Vagina (tissue), 2 donors: ENCODE measurements at regions not wholly inside any gene's neighbourhood (a gene's known extent, or its start where the extent isn't known, plus 50 kb on each side); places are given as distances from the start of the nearest gene placed in this dataset.

Source experiments
- DNase-seq, 2 donors: peaks; one replicate each; pipeline ENCODE4 v3.0.0-alpha.2; 2017; ENCODE audit errors: extremely low spot score in 2 of 2
- H3K27ac ChIP-seq: fragments of 200-600 bp; sonication (generic); one replicate; pipeline ENCODE4 v1.5.1; 2019
- H3K27me3 ChIP-seq: fragments of 200-600 bp; sonication (generic); one replicate; pipeline ENCODE4 v1.5.1; 2019
- H3K36me3 ChIP-seq, 2 donors: fragments of 200-600 bp; sonication (generic); one replicate each; pipeline ENCODE4 v1.5.1; 2017 to 2019
- H3K4me1 ChIP-seq: fragments of 200-600 bp; sonication (generic); one replicate; pipeline ENCODE4 v1.5.1; 2019
- H3K4me3 ChIP-seq, 2 donors: fragments of 200-600 bp; sonication (generic); 1 replicate in 1 of 2; 2 replicates in 1 of 2; pipeline ENCODE4 v1.5.1; 2016 to 2019
- H3K9me3 ChIP-seq: fragments of 200-600 bp; sonication (generic); one replicate; pipeline ENCODE4 v1.5.1; 2019
- POLR2A ChIP-seq, 2 donors: fragments of 450-650 bp; IDR thresholded peaks; one replicate each; pipeline ENCODE4 v1.6.1; 2017; ENCODE audit warnings: antibody characterized with exemption in 2 of 2, mild to moderate bottlenecking in 2 of 2, moderate library complexity in 2 of 2
- POLR2AphosphoS5 ChIP-seq, 2 donors: sonication (generic); formaldehyde crosslinking; IDR thresholded peaks; one replicate each; pipeline ENCODE4 v1.9.0; 2017; ENCODE audit warnings: antibody characterized with exemption in 2 of 2, mild to moderate bottlenecking in 2 of 2, low read depth in 1 of 2; ENCODE audit not compliant: insufficient read depth in 1 of 2
- intact Hi-C: fragments of 100-400 bp; cut with DNase I; formaldehyde crosslinking; loops from one replicate; pipeline ENCODE4 v1.15.1; 2023
- TF ChIP-seq, protein P1 (sequence below), 3 experiments: fragments of 450-650 bp in 2 of 3; fragments of 200-600 bp in 1 of 3; sonication (generic) in 1 of 3; IDR thresholded peaks; one replicate each; pipeline ENCODE4 v1.5.1; 2017 to 2019; ENCODE audit warnings: antibody characterized with exemption in 3 of 3, mild to moderate bottlenecking in 2 of 3, moderate library complexity in 2 of 3

- H3K27ac ChIP-seq, result no peak overlapping the region
- no peak overlapping the region for H3K4me3 ChIP-seq
- no peak for DNase-seq
- H3K36me3 ChIP-seq, result no peaks in the 10 kb centered on the region
- H3K27me3 ChIP-seq, result no peaks in the 10 kb centered on the region
- no peaks in the 10 kb centered on the region for H3K9me3 ChIP-seq
- no peaks in the 10 kb centered on the region for H3K4me1 ChIP-seq
- intact Hi-C loops, result no loop called here
- TF ChIP-seq POLR2A (IDR thresholded peaks at IDR 0.05) (no peak), POLR2AphosphoS5 (IDR thresholded peaks at IDR 0.05; ENCODE audit: insufficient read depth in 1 of 2, low read depth in 1 of 2) (no peak)
- TF ChIP-seq, protein P1, sequence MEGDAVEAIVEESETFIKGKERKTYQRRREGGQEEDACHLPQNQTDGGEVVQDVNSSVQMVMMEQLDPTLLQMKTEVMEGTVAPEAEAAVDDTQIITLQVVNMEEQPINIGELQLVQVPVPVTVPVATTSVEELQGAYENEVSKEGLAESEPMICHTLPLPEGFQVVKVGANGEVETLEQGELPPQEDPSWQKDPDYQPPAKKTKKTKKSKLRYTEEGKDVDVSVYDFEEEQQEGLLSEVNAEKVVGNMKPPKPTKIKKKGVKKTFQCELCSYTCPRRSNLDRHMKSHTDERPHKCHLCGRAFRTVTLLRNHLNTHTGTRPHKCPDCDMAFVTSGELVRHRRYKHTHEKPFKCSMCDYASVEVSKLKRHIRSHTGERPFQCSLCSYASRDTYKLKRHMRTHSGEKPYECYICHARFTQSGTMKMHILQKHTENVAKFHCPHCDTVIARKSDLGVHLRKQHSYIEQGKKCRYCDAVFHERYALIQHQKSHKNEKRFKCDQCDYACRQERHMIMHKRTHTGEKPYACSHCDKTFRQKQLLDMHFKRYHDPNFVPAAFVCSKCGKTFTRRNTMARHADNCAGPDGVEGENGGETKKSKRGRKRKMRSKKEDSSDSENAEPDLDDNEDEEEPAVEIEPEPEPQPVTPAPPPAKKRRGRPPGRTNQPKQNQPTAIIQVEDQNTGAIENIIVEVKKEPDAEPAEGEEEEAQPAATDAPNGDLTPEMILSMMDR (IDR thresholded peaks at IDR 0.05), result no peak
These were observed 462.0 kb upstream of the CNTN3 start for GRCh38 chr3:75076481-75076880.

DNA sequence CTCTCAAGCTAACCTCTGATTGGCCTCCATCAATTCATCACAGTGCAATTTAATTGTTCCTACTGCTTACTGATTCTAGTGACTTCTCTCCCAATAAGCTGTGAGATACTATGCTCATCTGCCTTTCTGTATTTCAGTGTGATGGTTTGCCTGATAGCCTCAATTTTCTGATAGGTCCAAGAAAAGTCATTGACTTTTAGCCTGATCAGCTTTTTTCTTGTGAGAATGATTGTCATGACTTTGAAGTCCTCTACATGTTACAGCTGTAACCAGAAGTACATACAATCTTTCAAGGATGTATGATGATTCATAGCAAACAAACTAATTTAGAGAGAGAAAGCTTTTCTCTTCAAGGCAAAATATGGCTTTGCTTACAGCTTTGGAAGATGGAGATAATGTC, 463.8 kb upstream of the CNTN3 start:
- TF ChIP-seq POLR2A (IDR thresholded peaks at IDR 0.05), result no peak
- TF ChIP-seq, protein P1 (IDR thresholded peaks at IDR 0.05), result no peak
- TF ChIP-seq POLR2AphosphoS5 (IDR thresholded peaks at IDR 0.05; ENCODE audit: insufficient read depth in 1 of 2, low read depth in 1 of 2), result no peak
- Histone ChIP-seq H3K4me3 (no peak overlapping the region), H3K27me3 (no peaks in the 10 kb centered on the region), H3K36me3 (no peaks in the 10 kb centered on the region), H3K27ac (no peak overlapping the region), H3K9me3 (no peaks in the 10 kb centered on the region), H3K4me1 (no peaks in the 10 kb centered on the region)
- no peak for DNase-seq
- intact Hi-C loops, result no loop called here

DNA sequence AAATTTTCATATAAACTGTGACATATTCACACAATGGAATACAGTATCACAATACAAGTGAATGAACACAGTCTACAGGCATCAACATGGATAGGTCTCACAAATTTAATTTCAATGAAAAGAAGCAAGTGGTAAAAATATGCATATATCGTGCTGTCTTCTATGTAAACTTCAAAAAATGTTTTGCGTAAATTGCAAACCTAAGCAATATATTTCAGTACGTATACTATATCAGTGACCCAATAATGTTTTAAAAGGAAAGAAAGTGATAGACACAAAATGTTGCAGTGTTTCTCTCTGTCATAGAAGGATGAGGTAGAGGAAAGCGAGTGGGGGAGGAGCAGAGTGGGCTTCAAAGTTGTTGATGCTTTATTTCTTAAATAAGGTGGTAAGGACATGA, 468.4 kb upstream of the CNTN3 start:
- no peak overlapping the region for H3K4me3 ChIP-seq
- no peaks in the 10 kb centered on the region for H3K9me3 ChIP-seq
- TF ChIP-seq POLR2AphosphoS5 (IDR thresholded peaks at IDR 0.05; ENCODE audit: insufficient read depth in 1 of 2, low read depth in 1 of 2), result no peak
- TF ChIP-seq, protein P1 (IDR thresholded peaks at IDR 0.05), result no peak
- TF ChIP-seq POLR2A (IDR thresholded peaks at IDR 0.05), result no peak
- H3K27me3 ChIP-seq, result no peaks in the 10 kb centered on the region
- DNase-seq, result no peak
- no peaks in the 10 kb centered on the region for H3K4me1 ChIP-seq
- no peaks in the 10 kb centered on the region for H3K36me3 ChIP-seq
- intact Hi-C loops, result no loop called here
- H3K27ac ChIP-seq, result no peak overlapping the region

- no peaks in the 10 kb centered on the region for H3K4me1 ChIP-seq
- intact Hi-C loops, result no loop called here
- no peak overlapping the region for H3K27ac ChIP-seq
- TF ChIP-seq, protein P1 (IDR thresholded peaks at IDR 0.05), result no peak
- no peak for TF ChIP-seq POLR2AphosphoS5 (IDR thresholded peaks at IDR 0.05; ENCODE audit: insufficient read depth in 1 of 2, low read depth in 1 of 2)
- TF ChIP-seq POLR2A (IDR thresholded peaks at IDR 0.05), result no peak
- no peak for DNase-seq
- H3K4me3 ChIP-seq, result no peak overlapping the region
- H3K36me3 ChIP-seq, result no peaks in the 10 kb centered on the region
- no peaks in the 10 kb centered on the region for H3K27me3 ChIP-seq
- no peaks in the 10 kb centered on the region for H3K9me3 ChIP-seq
These were observed 475.4 kb upstream of the CNTN3 start for GRCh38 chr3:75089841-75090240.

DNA sequence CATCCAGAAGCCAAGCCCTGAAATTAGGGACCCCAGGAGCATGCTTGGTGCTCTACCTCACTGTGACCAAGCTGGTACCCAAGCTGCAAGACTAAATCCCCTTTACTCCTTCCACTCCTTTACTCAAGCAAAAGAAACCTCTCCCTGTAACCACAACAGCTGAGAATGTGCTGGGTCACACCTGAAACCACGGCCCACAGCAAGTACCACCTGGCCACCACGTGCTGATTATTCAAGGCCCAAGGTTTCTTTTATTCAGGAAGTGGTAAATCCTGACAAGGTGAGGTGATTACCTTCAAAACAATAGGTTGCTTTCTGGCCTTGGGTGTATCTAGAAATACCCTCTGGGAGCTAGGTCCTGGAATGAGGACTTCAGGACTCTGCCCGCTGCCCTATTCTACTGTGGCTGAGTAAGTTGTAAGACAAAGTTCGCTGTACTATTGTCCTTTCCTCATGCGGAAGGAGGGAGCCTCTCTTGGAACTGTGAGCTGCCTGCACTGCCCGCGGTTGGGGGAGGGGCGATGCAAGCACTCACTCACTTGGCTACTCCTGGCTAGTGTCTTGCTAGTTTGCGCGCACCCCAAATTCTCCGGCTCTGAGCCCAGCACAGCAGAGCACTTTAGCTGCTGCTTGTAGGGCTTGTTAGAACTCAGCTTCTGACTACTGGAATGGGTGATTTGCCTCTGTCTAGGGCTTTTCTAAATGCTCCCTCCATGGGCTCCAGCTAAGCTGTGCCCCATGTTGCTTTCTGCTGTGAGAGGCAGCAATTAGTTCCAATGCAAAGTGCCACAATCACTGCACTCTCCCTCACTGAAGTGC, 487.1 kb upstream of the CNTN3 start:
- TF ChIP-seq POLR2A (IDR thresholded peaks at IDR 0.05) (no peak), POLR2AphosphoS5 (IDR thresholded peaks at IDR 0.05; ENCODE audit: insufficient read depth in 1 of 2, low read depth in 1 of 2) (no peak)
- TF ChIP-seq, protein P1 (IDR thresholded peaks at IDR 0.05), result no peak
- intact Hi-C loops, result no loop called here

More for the DNA sequence above, 487.1 kb upstream of the CNTN3 start:
- no peak overlapping the region for H3K4me3 ChIP-seq
- no peak for DNase-seq
- H3K36me3 ChIP-seq, result no peaks in the 10 kb centered on the region
- H3K4me1 ChIP-seq, result no peaks in the 10 kb centered on the region
- no peaks in the 10 kb centered on the region for H3K9me3 ChIP-seq
- H3K27ac ChIP-seq, result no peak overlapping the region
- H3K27me3 ChIP-seq, result no peaks in the 10 kb centered on the region
